HCT116 (cell line): ENCODE measurements at regions not wholly inside any gene's neighbourhood (a gene's known extent, or its start where the extent isn't known, plus 50 kb on each side); places are given as distances from the start of the nearest gene placed in this dataset.

Experiments used
- ATAC-seq: fragments of 200-7000 bp; cut with Tn5 transposase; 2 replicates; pipeline ENCODE4 v1.9.1; 2020; ENCODE audit warnings: mild to moderate bottlenecking, moderate library complexity
- BruUV-seq: library from RNA; stranded (reverse); fragments of 400-500 nt; replicated peaks from 2 replicates; lab custom pipeline; 2021; lab: Mats Ljungman, UMichigan
- CTCF ChIA-PET: fragments of 300-600 bp; sonication (Branson Sonifier 250); formaldehyde crosslinking; loops from one replicate; lab custom pipeline; 2021; ENCODE audit warnings: antibody characterized with exemption; lab: Charles Lee
- POLR2A ChIA-PET: fragments of 300-600, 350-600 bp; sonication (Branson Sonifier 250); formaldehyde crosslinking; loops from one replicate; lab custom pipeline; 2021; ENCODE audit warnings: antibody characterized with exemption; lab: Charles Lee
- RAD21 ChIA-PET, 2 experiments: fragments of 300-600 bp; sonication (Branson Sonifier 250); formaldehyde crosslinking; loops; one replicate each; lab custom pipeline; 2023; ENCODE audit warnings: low total read pairs in 2 of 2; ENCODE audit not compliant: uncharacterized antibody in 2 of 2, unreplicated experiment in 2 of 2, low non-redundant PET in 1 of 2; lab: Charles Lee
- DNase-seq: peaks from one replicate; pipeline ENCODE4 v3.0.0-alpha.2; 2010; ENCODE audit warnings: low read depth, low spot score
- H2AFZ ChIP-seq: fragments of 200-600 bp; shearing (Covaris generic), sonication (generic); 2 replicates; pipeline ENCODE4 v1.6.1; 2017; ENCODE audit warnings: low read depth, mixed run types, mixed read lengths, antibody characterized with exemption, low read length; ENCODE audit not compliant: poor library complexity, severe bottlenecking
- H3K27ac ChIP-seq: 2 replicates; pipeline ENCODE4 v1.5.1; 2012; ENCODE audit warnings: low read depth, low read length
- H3K27me3 ChIP-seq: fragments of 200-600 bp; sonication (generic); 2 replicates; pipeline ENCODE4 v1.6.1; 2016; ENCODE audit warnings: mixed run types, low read length, mixed read lengths; ENCODE audit not compliant: insufficient read depth
- H3K36me3 ChIP-seq, 2 experiments: fragments of 200-500 bp in 1 of 2; fragments of 200-600 bp in 1 of 2; sonication (Bioruptor generic) in 1 of 2; sonication (generic) in 1 of 2; 2 replicates each; pipeline versions ENCODE4 v1.5.1 to v1.6.1; 2014 to 2016; ENCODE audit warnings: low read length in 2 of 2, inconsistent platforms in 1 of 2, mixed read lengths in 1 of 2, mixed run types in 1 of 2; ENCODE audit not compliant: insufficient read depth in 2 of 2, control insufficient read depth in 1 of 2
- H3K4me1 ChIP-seq, 2 experiments: fragments of 200-600 bp in 1 of 2; sonication (generic) in 1 of 2; 2 replicates each; pipeline versions ENCODE4 v1.5.1 to v1.6.1; 2012 to 2017; ENCODE audit warnings: low read length in 2 of 2, inconsistent platforms in 1 of 2, mild to moderate bottlenecking in 1 of 2, mixed read lengths in 1 of 2, mixed run types in 1 of 2, moderate library complexity in 1 of 2; ENCODE audit not compliant: insufficient read depth in 2 of 2, control insufficient read depth in 1 of 2
- H3K4me2 ChIP-seq: fragments of 200-600 bp; sonication (generic); 2 replicates; pipeline ENCODE4 v1.6.1; 2017; ENCODE audit warnings: mixed run types, low read length, mixed read lengths
- H3K4me3 ChIP-seq, 2 experiments: fragments of 200-600 bp in 1 of 2; sonication (generic) in 1 of 2; replicated peaks in 1 of 2; 2 replicates each; pipeline ENCODE4 v1.5.1; 2011 to 2016; ENCODE audit warnings: low read length in 2 of 2, control low read depth in 1 of 2, low read depth in 1 of 2, mild to moderate bottlenecking in 1 of 2, mixed read lengths in 1 of 2, mixed run types in 1 of 2
- H3K79me2 ChIP-seq: fragments of 200-600 bp; sonication (generic); 2 replicates; pipeline ENCODE4 v1.6.1; 2017; ENCODE audit warnings: mild to moderate bottlenecking, mixed run types, low read length, moderate library complexity, mixed read lengths; ENCODE audit not compliant: insufficient read depth
- H3K9ac ChIP-seq: fragments of 200-600 bp; sonication (generic); 2 replicates; pipeline ENCODE4 v1.6.1; 2016; ENCODE audit warnings: low read length, mixed read lengths
- H3K9me2 ChIP-seq: fragments of 200-600 bp; sonication (generic), shearing (Covaris generic); 2 replicates; pipeline ENCODE4 v1.6.1; 2017; ENCODE audit warnings: mixed run types, mild to moderate bottlenecking, moderate library complexity; ENCODE audit not compliant: insufficient read depth
- H3K9me3 ChIP-seq, 2 experiments: fragments of 200-500 bp in 1 of 2; fragments of 200-600 bp in 1 of 2; sonication (Bioruptor generic) in 1 of 2; sonication (generic) in 1 of 2; 2 replicates each; pipeline ENCODE4 v1.6.1; 2014 to 2017; ENCODE audit warnings: low read length in 2 of 2, mixed read lengths in 2 of 2, inconsistent platforms in 1 of 2, low read depth in 1 of 2, mild to moderate bottlenecking in 1 of 2, mixed run types in 1 of 2, moderate library complexity in 1 of 2; ENCODE audit not compliant: control insufficient read depth in 1 of 2, insufficient read depth in 1 of 2
- H4K20me1 ChIP-seq: fragments of 200-600 bp; sonication (generic), shearing (Covaris generic); 2 replicates; pipeline ENCODE4 v1.6.1; 2017; ENCODE audit warnings: mixed run types, mild to moderate bottlenecking, moderate library complexity; ENCODE audit not compliant: insufficient read depth
- CBX3 ChIP-seq: IDR thresholded peaks from 2 replicates; pipeline ENCODE4 v1.6.1; 2012; ENCODE audit warnings: low read depth
- CEBPB ChIP-seq: IDR thresholded peaks from 2 replicates; pipeline ENCODE4 v1.6.1; 2012; ENCODE audit warnings: low read depth
- EZH2 ChIP-seq: fragments of 200-600 bp; sonication (generic); IDR thresholded peaks from 2 replicates; pipeline ENCODE4 v1.6.1; 2017; ENCODE audit warnings: antibody characterized with exemption, mixed run types
- EZH2phosphoT487 ChIP-seq: fragments of 200-600 bp; IDR thresholded peaks from 2 replicates; pipeline ENCODE4 v1.6.1; 2018; ENCODE audit warnings: antibody characterized with exemption, borderline replicate concordance
- FOSL1 ChIP-seq: IDR thresholded peaks from 2 replicates; pipeline ENCODE4 v1.6.1; 2012; ENCODE audit warnings: low read depth
- POLR2A ChIP-seq: IDR thresholded peaks from 2 replicates; pipeline ENCODE4 v1.7.0; 2011; ENCODE audit warnings: borderline replicate concordance; ENCODE audit not compliant: insufficient read depth, insufficient read length; ENCODE audit errors: extremely low read depth
- YY1 ChIP-seq: IDR thresholded peaks from 2 replicates; pipeline ENCODE4 v1.6.1; 2011; ENCODE audit warnings: low read length, low read depth, moderate library complexity, mild to moderate bottlenecking; ENCODE audit not compliant: insufficient replicate concordance; ENCODE audit errors: extremely low read depth
- ZBTB33 ChIP-seq: IDR thresholded peaks from 2 replicates; pipeline ENCODE4 v1.6.1; 2011; ENCODE audit warnings: mild to moderate bottlenecking, low read length, moderate library complexity; ENCODE audit not compliant: insufficient replicate concordance; ENCODE audit errors: extremely low read depth
- ZNF274 ChIP-seq: fragments of 200-500 bp; sonication (Bioruptor generic); IDR thresholded peaks from 2 replicates; pipeline ENCODE4 v1.6.1; 2014; ENCODE audit warnings: mild to moderate bottlenecking, low read depth, low read length, inconsistent platforms
- intact Hi-C: fragments of 100-400 bp; cut with micrococcal nuclease; formaldehyde crosslinking; loops from 2 replicates; pipeline ENCODE4 v1.10.0; 2022
- TF ChIP-seq, protein P1 (sequence below), 3 experiments: fragments of 200-600 bp in 1 of 3; sonication (generic) in 1 of 3; IDR thresholded peaks in 2 of 3; conservative IDR thresholded peaks in 1 of 3; 2 replicates each; pipeline ENCODE4 v1.5.1; 2012 to 2017; ENCODE audit warnings: low read depth in 2 of 3, low read length in 2 of 3, antibody characterized with exemption in 1 of 3, borderline replicate concordance in 1 of 3, control low read depth in 1 of 3, mild to moderate bottlenecking in 1 of 3, mixed read lengths in 1 of 3, mixed run types in 1 of 3, moderate library complexity in 1 of 3; ENCODE audit not compliant: insufficient read depth in 1 of 3

- Histone ChIP-seq H3K4me2 (no peak overlapping the region), H3K9ac (no peak overlapping the region), H3K27me3 (no peaks in the 10 kb centered on the region), H3K9me3 (no peaks in the 10 kb centered on the region), H2AFZ (no peak overlapping the region), H3K4me1 (no peaks in the 10 kb centered on the region), H3K36me3 (no peaks in the 10 kb centered on the region), H3K4me3 (no peak overlapping the region), H3K9me2 (no peaks in the 10 kb centered on the region), H4K20me1 (no peaks in the 10 kb centered on the region)
- no peak for ATAC-seq
- CTCF ChIA-PET = no interaction called here
- no TSS peak for BruUV-seq
- intact Hi-C loops = no loop called here
- TF ChIP-seq CEBPB (no peak), EZH2phosphoT487 (no peak), POLR2A (no peak), ZBTB33 (no peak), CBX3 (no peak), FOSL1 (no peak), ZNF274 (no peak), YY1 (no peak), EZH2 (no peak)
- TF ChIP-seq, protein P1, sequence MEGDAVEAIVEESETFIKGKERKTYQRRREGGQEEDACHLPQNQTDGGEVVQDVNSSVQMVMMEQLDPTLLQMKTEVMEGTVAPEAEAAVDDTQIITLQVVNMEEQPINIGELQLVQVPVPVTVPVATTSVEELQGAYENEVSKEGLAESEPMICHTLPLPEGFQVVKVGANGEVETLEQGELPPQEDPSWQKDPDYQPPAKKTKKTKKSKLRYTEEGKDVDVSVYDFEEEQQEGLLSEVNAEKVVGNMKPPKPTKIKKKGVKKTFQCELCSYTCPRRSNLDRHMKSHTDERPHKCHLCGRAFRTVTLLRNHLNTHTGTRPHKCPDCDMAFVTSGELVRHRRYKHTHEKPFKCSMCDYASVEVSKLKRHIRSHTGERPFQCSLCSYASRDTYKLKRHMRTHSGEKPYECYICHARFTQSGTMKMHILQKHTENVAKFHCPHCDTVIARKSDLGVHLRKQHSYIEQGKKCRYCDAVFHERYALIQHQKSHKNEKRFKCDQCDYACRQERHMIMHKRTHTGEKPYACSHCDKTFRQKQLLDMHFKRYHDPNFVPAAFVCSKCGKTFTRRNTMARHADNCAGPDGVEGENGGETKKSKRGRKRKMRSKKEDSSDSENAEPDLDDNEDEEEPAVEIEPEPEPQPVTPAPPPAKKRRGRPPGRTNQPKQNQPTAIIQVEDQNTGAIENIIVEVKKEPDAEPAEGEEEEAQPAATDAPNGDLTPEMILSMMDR (IDR thresholded peaks at IDR 0.05 in 2 of 3, conservative IDR thresholded peaks at IDR 0.05 in 1 of 3; ENCODE audit: borderline replicate concordance in 1 of 3, insufficient read depth in 1 of 3, low read depth in 2 of 3, low read length in 2 of 3) = no peak
- TF ChIP-seq, all 23 proteins: peak for 0
- DNase-seq = no peak
- RAD21 ChIA-PET = no interaction called here
- no peak overlapping the region for H3K27ac ChIP-seq
- no peaks in the 10 kb centered on the region for H3K79me2 ChIP-seq
- POLR2A ChIA-PET = no interaction called here
Measured at GRCh38 chr10:131818510-131819234, 82.1 kb upstream of the PPP2R2D start.
